Osteoblast (primary cell): ENCODE measurements at regions not wholly inside any gene's neighbourhood (a gene's known extent, or its start where the extent isn't known, plus 50 kb on each side); places are given as distances from the start of the nearest gene placed in this dataset.

Experiments used
- DNase-seq: peaks from one replicate; pipeline ENCODE4 v3.0.0; 2011; ENCODE audit warnings: low spot score, mixed read lengths; ENCODE audit not compliant: insufficient read length; ENCODE audit errors: missing footprints
- H2AFZ ChIP-seq: 2 replicates; pipeline ENCODE4 v1.6.0; 2011; ENCODE audit warnings: mild to moderate bottlenecking, low read length
- H3K27ac ChIP-seq: 2 replicates; pipeline ENCODE4 v1.5.1; 2011; ENCODE audit warnings: mild to moderate bottlenecking, low read depth, low read length, moderate library complexity
- H3K27me3 ChIP-seq: 2 replicates; pipeline ENCODE4 v1.6.0; 2012; ENCODE audit warnings: mild to moderate bottlenecking, control low read depth, inconsistent platforms, low read length, moderate library complexity; ENCODE audit not compliant: insufficient read depth
- H3K36me3 ChIP-seq: 2 replicates; pipeline ENCODE4 v1.5.1; 2011; ENCODE audit warnings: mild to moderate bottlenecking, low read length, control low read depth, moderate library complexity; ENCODE audit not compliant: insufficient read depth
- H3K4me1 ChIP-seq: 2 replicates; pipeline ENCODE4 v1.5.1; 2011; ENCODE audit warnings: mild to moderate bottlenecking, low read length, control low read depth, moderate library complexity; ENCODE audit not compliant: insufficient read depth
- H3K4me2 ChIP-seq: 2 replicates; pipeline ENCODE4 v1.6.0; 2011; ENCODE audit warnings: mild to moderate bottlenecking, low read length; ENCODE audit not compliant: insufficient read depth
- H3K4me3 ChIP-seq: fragments of 200-600 bp; sonication (generic); 3 replicates; pipeline ENCODE4 v1.5.1; 2012; ENCODE audit warnings: mild to moderate bottlenecking, low read length, inconsistent platforms; ENCODE audit not compliant: insufficient read depth
- H3K79me2 ChIP-seq: 2 replicates; pipeline ENCODE4 v1.6.0; 2012; ENCODE audit warnings: mild to moderate bottlenecking, low read length, control low read depth, inconsistent platforms; ENCODE audit not compliant: insufficient read depth
- H3K9me3 ChIP-seq: 2 replicates; pipeline ENCODE4 v1.5.1; 2011; ENCODE audit warnings: low read depth, low read length, control low read depth
- H4K20me1 ChIP-seq: 2 replicates; pipeline ENCODE4 v1.6.0; 2012; ENCODE audit warnings: mild to moderate bottlenecking, low read length, control low read depth; ENCODE audit not compliant: insufficient read depth
- TF ChIP-seq, protein P1 (sequence below): IDR thresholded peaks from 2 replicates; pipeline ENCODE4 v1.5.1; 2011; ENCODE audit warnings: mild to moderate bottlenecking, low read depth, low read length, moderate library complexity; ENCODE audit errors: extremely low read depth

DNA sequence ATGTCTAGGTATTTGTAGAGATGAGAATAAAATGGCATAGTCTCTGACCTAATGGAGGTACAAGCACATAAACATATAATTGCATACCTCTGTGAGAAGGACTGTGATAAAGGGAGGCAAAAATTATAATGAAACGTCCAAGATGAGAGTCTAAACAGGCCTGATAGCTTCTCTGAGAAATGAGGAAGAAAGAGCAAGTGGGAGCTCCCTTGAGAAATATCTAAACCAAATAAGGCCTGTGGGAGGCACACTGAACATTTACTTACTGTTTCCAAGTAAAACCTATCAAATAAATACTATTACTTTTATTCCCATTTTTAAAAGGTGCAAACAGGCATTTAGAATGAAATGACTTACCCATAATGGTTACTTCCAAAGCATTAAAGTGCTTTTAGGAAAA, 125.6 kb upstream of the PAPPA start:
- H4K20me1 ChIP-seq = no peaks in the 10 kb centered on the region
- H3K27ac ChIP-seq = peak overlapping the region; percentile 74
- DNase-seq = no peak
- no peak overlapping the region for H3K4me2 ChIP-seq
- H3K36me3 ChIP-seq = no peaks in the 10 kb centered on the region
- no peak overlapping the region for H3K4me3 ChIP-seq
- peaks cover 13% of the 10 kb centered on the region for H3K4me1 ChIP-seq
- H2AFZ ChIP-seq = peak overlapping the region; percentile 9
- H3K79me2 ChIP-seq = no peaks in the 10 kb centered on the region
- TF ChIP-seq, protein P1, sequence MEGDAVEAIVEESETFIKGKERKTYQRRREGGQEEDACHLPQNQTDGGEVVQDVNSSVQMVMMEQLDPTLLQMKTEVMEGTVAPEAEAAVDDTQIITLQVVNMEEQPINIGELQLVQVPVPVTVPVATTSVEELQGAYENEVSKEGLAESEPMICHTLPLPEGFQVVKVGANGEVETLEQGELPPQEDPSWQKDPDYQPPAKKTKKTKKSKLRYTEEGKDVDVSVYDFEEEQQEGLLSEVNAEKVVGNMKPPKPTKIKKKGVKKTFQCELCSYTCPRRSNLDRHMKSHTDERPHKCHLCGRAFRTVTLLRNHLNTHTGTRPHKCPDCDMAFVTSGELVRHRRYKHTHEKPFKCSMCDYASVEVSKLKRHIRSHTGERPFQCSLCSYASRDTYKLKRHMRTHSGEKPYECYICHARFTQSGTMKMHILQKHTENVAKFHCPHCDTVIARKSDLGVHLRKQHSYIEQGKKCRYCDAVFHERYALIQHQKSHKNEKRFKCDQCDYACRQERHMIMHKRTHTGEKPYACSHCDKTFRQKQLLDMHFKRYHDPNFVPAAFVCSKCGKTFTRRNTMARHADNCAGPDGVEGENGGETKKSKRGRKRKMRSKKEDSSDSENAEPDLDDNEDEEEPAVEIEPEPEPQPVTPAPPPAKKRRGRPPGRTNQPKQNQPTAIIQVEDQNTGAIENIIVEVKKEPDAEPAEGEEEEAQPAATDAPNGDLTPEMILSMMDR = no peak
- H3K27me3 ChIP-seq = no peaks in the 10 kb centered on the region
- no peaks in the 10 kb centered on the region for H3K9me3 ChIP-seq

DNA sequence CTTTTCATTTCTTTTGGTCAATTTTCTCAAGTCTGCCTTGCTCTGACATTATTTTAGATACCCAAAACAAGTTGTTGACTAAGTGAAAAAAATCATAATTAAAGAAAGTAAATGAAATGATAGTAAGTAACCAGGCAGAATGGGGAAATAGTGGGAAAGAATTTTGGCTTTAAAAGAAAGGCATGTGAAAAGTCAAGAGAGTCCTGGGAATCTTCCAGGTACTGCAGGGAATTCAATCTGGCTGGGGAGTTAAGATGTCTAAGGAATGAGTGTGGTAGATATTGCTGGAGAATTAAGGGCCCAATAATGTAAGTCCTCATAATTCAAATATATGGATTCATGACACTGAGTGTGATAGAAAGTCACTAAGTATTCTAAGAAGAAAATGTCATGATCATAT, 123.1 kb upstream of the PAPPA start:
- no peaks in the 10 kb centered on the region for H3K79me2 ChIP-seq
- no peak overlapping the region for H2AFZ ChIP-seq
- DNase-seq = no peak
- H3K27me3 ChIP-seq = no peaks in the 10 kb centered on the region
- no peaks in the 10 kb centered on the region for H4K20me1 ChIP-seq
- peaks cover 13% of the 10 kb centered on the region for H3K4me1 ChIP-seq
- H3K4me2 ChIP-seq = no peak overlapping the region
- H3K4me3 ChIP-seq = no peak overlapping the region
- H3K36me3 ChIP-seq = no peaks in the 10 kb centered on the region
- H3K27ac ChIP-seq = no peak overlapping the region
- TF ChIP-seq, protein P1 = no peak
- no peaks in the 10 kb centered on the region for H3K9me3 ChIP-seq

DNA sequence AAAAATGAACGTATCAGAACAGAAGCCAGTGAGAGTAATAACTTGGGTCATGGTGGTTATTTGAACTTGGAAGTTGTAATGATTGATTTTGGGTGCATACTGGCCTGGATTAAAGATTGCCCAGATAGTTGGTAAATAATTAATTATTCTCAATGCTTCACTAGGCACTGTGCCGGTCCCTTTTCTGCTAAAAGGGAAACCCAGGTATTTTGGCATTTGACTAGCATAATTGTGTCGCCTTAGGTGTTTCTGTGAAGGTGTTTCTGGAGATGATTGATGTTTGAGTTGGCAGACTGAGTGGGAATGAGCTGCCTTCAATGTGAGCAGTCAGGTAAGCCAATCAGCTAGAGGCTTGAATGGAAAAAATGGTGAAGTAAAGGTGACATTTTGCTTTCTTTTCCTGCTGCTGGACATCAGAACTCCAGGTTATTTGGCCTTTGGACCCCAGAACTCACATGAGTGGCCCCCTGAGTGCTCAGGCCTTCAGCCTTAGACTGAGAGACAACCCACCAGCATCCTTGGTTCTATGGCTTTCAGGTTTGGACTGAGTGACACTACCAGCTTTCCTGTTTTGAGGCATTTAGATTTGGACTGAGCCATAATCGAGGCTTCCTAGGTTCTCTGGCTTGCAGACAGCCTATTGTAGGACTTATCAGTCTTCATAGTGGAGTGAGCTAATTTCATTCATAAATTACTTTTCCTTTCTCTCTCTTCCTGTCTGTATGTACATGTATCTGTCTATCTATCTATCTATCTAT, 120.7 kb upstream of the PAPPA start:
- TF ChIP-seq, protein P1 = no peak
- Histone ChIP-seq H3K27ac (no peak overlapping the region), H3K4me2 (no peak overlapping the region), H3K4me1 (peaks cover 3% of the 10 kb centered on the region), H3K36me3 (no peaks in the 10 kb centered on the region), H3K79me2 (no peaks in the 10 kb centered on the region), H3K27me3 (no peaks in the 10 kb centered on the region), H3K9me3 (no peaks in the 10 kb centered on the region), H3K4me3 (no peak overlapping the region), H2AFZ (peak overlapping the region; percentile 16), H4K20me1 (no peaks in the 10 kb centered on the region)
- DNase-seq = no peak

DNA sequence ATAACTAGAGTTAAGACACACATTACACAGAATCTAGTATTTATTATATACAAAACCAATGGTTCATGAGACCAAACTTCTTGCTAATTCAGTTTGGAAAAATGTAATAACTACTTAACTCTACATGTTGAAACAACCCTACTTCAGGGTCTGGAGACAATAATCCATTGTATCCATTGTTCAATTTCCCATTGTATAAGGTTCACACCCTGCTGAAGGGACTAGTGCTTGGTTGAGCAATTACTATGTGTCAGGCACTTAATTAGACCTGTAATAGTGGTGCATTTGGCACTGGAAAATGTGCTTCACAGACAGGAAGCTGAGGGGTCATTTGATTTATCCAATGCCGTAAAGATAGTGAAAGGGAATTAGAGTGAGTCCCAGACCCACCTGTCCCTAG, 114.3 kb upstream of the PAPPA start:
- H3K27me3 ChIP-seq = no peaks in the 10 kb centered on the region
- no peak for DNase-seq
- no peak overlapping the region for H3K4me3 ChIP-seq
- H3K79me2 ChIP-seq = no peaks in the 10 kb centered on the region
- no peaks in the 10 kb centered on the region for H3K9me3 ChIP-seq
- H4K20me1 ChIP-seq = no peaks in the 10 kb centered on the region
- no peaks in the 10 kb centered on the region for H3K36me3 ChIP-seq
- H3K4me2 ChIP-seq = no peak overlapping the region
- no peak overlapping the region for H2AFZ ChIP-seq
- no peak overlapping the region for H3K27ac ChIP-seq
- TF ChIP-seq, protein P1 = no peak
- H3K4me1 ChIP-seq = no peaks in the 10 kb centered on the region
